HG02852 (cell line): ENCODE measurements at regions not wholly inside any gene's neighbourhood (a gene's known extent, or its start where the extent isn't known, plus 50 kb on each side); places are given as distances from the start of the nearest gene placed in this dataset.

Experiments used
- ATAC-seq: cut with Tn5 transposase; IDR thresholded peaks from one replicate; pipeline ENCODE4 v1.9.1; 2021; ENCODE audit warnings: mild to moderate bottlenecking, moderate library complexity; ENCODE audit not compliant: unreplicated experiment

GRCh38 chr10:59125666-59126065 lies 50.8 kb upstream of the PHYHIPL start:
- ATAC-seq, result no peak

- ATAC-seq, result no peak
Observed at GRCh38 chr10:59126261-59126660, 50.2 kb upstream of the PHYHIPL start.
